SK-N-MC (cell line): ENCODE measurements at regions not wholly inside any gene's neighbourhood (a gene's known extent, or its start where the extent isn't known, plus 50 kb on each side); places are given as distances from the start of the nearest gene placed in this dataset.

Experiments
- EZH2 ChIP-seq: fragments of 200-600 bp; sonication (generic); IDR thresholded peaks from one replicate; pipeline ENCODE4 v1.6.1; 2017; ENCODE audit warnings: antibody characterized with exemption
- FOXP2 ChIP-seq: optimal IDR thresholded peaks from 2 replicates; pipeline ENCODE3; 2011; ENCODE audit warnings: mild to moderate bottlenecking, moderate library complexity; ENCODE audit not compliant: insufficient read depth; ENCODE audit errors: extremely low read length, control extremely low read depth
- POLR2AphosphoS5 ChIP-seq: IDR thresholded peaks from 2 replicates; pipeline ENCODE4 v1.6.1; 2012; ENCODE audit warnings: mild to moderate bottlenecking, low read depth, low read length, borderline replicate concordance

- TF ChIP-seq POLR2AphosphoS5: no peak
- no peak for TF ChIP-seq EZH2
- no peak for TF ChIP-seq FOXP2
These were observed 433.6 kb downstream of the LPIN1 start for GRCh38 chr2:12180031-12180430.
